ENCODE measurements at regions not wholly inside any gene's neighbourhood (a gene's known extent, or its start where the extent isn't known, plus 50 kb on each side); places are given as distances from the start of the nearest gene placed in this dataset.

- DNase-seq (ENCODE audit: low read depth, low spot score): no peak
Measured at GRCh38 chr12:126361804-126362203, 1296.6 kb downstream of the AACS start.

- no peak for DNase-seq (ENCODE audit: low read depth, low spot score)
Measured at GRCh38 chr12:126362493-126362892, 1297.3 kb downstream of the AACS start.

GRCh38 chr12:126362964-126363363, 1297.7 kb downstream of the AACS start:
- DNase-seq (ENCODE audit: low read depth, low spot score): no peak

- DNase-seq (ENCODE audit: low read depth, low spot score): no peak
Measured at GRCh38 chr12:126369487-126370463, 1304.5 kb downstream of the AACS start.

GRCh38 chr12:126383506-126383905, 1318.3 kb downstream of the AACS start:
- no peak for DNase-seq (ENCODE audit: low read depth, low spot score)

GRCh38 chr12:126384026-126384564, 1318.9 kb downstream of the AACS start:
- DNase-seq (ENCODE audit: low read depth, low spot score): no peak

- no peak for DNase-seq (ENCODE audit: low read depth, low spot score)
Measured at GRCh38 chr12:126385785-126386184, 1320.5 kb downstream of the AACS start.

GRCh38 chr12:126389220-126389841, 1324.1 kb downstream of the AACS start:
- no peak for DNase-seq (ENCODE audit: low read depth, low spot score)

GRCh38 chr12:126389961-126390360, 1324.7 kb downstream of the AACS start:
- no peak for DNase-seq (ENCODE audit: low read depth, low spot score)

- DNase-seq (ENCODE audit: low read depth, low spot score): no peak
Measured at GRCh38 chr12:126390969-126391566, 1325.8 kb downstream of the AACS start.

GRCh38 chr12:126396536-126396935, 1331.3 kb downstream of the AACS start:
- no peak for DNase-seq (ENCODE audit: low read depth, low spot score)

- DNase-seq (ENCODE audit: low read depth, low spot score): no peak
Measured at GRCh38 chr12:126397071-126397581, 1331.9 kb downstream of the AACS start.

- no peak for DNase-seq (ENCODE audit: low read depth, low spot score)
Measured at GRCh38 chr12:126397660-126398059, 1332.4 kb downstream of the AACS start.

GRCh38 chr12:126400831-126401230, 1335.6 kb downstream of the AACS start:
- DNase-seq (ENCODE audit: low read depth, low spot score): no peak

GRCh38 chr12:126404293-126404881, 1339.2 kb downstream of the AACS start:
- DNase-seq (ENCODE audit: low read depth, low spot score): no peak

GRCh38 chr12:126418400-126418799, 1353.2 kb downstream of the AACS start:
- no peak for DNase-seq (ENCODE audit: low read depth, low spot score)

GRCh38 chr12:126419131-126419530, 1353.9 kb downstream of the AACS start:
- no peak for DNase-seq (ENCODE audit: low read depth, low spot score)

- DNase-seq (ENCODE audit: low read depth, low spot score): peak; percentile 5
Measured at GRCh38 chr12:126424696-126425095, 1359.5 kb downstream of the AACS start.

- DNase-seq (ENCODE audit: low read depth, low spot score): no peak
Measured at GRCh38 chr12:126425264-126425663, 1360.0 kb downstream of the AACS start.

- DNase-seq (ENCODE audit: low read depth, low spot score): no peak
Measured at GRCh38 chr12:126428769-126429168, 1363.5 kb downstream of the AACS start.

GRCh38 chr12:126430921-126431320, 1365.7 kb downstream of the AACS start:
- DNase-seq (ENCODE audit: low read depth, low spot score): no peak

- no peak for DNase-seq (ENCODE audit: low read depth, low spot score)
Measured at GRCh38 chr12:126431767-126432166, 1366.5 kb downstream of the AACS start.

All from brain pericyte (primary cell).